DMS153 (cell line): ENCODE measurements at regions not wholly inside any gene's neighbourhood (a gene's known extent, or its start where the extent isn't known, plus 50 kb on each side); places are given as distances from the start of the nearest gene placed in this dataset.

Experiments used
- DNase-seq: peaks from one replicate; lab custom pipeline; 2025; lab: John Stamatoyannopoulos, UW

DNA sequence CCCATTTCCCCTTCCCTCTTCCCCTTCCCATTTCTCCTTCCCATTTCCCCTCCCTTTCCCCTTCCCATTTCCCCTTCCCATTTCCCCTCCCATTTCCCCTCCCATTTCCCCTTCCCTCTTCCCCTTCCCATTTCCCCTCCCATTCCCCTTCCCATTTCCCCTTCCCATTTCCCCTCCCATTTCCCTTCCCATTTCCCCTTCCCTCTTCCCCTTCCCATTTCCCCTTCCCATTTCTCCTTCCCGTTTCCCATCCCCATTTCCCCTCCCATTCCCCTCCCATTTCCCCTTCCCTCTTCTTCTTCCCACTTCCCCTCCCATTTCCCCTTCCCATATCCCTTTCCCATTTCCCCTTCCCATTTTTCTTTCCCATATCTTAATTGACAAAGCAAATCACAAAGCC, 109.0 kb downstream of the OLFM1 start:
- DNase-seq = no peak

DNA sequence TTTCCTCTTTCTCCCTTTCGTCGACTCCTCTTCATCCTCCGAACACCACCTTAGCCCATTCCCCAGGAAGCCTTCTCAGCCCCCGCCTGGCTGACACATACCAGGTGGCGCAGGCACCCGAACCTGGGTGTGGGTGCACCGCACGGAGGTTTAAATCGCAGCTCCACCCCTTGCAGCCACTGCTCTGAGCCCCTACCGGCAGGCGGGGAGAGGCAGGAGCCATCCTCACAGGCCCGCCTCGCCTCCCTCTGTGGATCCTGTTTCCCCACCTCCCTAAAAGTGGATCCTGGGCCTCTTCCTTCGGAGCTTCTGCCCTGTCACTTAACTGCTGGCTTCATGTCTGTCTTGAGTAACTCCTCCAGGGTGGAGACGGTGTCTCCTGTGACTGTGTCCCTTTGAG, 110.7 kb downstream of the OLFM1 start:
- no peak for DNase-seq

DNA sequence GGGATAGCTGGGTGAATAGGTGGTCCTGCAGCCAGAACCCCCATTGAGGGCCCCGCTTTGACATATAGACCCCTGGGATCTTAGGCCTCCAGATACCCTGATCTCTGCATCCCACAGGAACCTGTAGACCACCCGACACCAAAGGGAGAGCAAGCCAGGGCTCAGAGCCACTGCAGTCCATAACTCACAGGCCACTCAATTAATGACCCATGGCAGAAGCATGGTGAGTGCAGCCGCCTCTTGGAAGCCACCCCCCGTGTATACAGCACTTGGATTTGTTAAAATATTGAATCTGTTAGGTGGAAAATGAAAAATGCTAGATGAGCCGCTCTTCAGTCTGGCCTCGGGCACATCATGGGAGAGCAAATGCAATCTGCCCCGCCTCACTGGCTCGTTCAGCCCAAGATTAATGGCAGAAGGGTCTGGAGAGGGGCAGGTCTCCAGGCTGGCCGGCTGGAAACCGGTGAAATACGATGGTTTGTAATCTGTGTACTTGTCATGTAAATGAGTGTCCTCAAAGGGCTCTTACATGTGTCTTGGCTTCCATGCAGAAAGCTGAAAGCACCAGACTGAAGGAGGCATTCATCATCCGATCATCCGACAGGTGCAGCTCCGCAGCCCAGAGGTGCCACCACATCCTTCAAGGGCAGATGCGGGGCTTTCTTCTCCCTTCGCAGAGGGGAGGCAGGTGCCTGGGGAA, 111.3 kb downstream of the OLFM1 start:
- no peak for DNase-seq

DNA sequence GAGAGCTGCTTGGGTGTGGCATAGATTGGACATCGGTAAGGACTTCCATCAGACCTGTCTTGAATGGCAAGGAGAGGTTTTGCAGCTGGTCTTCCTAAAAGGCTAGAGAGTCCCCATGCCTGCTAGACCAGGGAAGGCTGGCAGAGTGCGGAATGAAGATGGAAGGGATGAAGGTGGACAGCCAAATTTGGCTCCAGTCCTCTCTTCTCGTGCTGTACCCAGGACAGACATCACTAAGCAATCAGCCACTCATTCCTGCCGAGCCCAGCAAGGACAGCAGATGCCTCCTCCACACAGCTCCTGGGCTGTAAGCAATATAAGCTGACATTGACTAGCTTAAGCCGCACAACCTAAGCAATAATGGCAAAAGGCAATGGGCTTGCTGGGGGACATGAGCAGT, 112.0 kb downstream of the OLFM1 start:
- DNase-seq = no peak

DNA sequence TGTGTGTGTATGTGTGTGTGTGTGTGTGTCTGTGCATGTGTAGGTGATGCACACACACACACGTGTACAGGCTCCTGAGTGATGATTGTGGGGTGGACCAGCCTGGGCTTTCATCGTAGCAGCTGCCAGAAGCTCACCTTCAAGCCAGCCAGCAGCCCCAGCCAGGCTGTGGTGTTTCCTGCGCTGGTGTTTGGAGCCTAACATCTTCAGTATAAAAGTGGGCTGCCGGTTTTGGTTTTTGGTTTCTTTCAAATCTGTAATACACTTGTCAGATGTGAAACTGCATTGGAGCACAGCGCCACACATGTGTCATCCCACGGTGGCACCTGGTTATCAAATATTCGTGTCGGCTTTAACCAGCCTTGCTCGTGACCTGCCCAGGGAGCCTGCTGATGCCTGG, 114.2 kb downstream of the OLFM1 start:
- DNase-seq = no peak

DNA sequence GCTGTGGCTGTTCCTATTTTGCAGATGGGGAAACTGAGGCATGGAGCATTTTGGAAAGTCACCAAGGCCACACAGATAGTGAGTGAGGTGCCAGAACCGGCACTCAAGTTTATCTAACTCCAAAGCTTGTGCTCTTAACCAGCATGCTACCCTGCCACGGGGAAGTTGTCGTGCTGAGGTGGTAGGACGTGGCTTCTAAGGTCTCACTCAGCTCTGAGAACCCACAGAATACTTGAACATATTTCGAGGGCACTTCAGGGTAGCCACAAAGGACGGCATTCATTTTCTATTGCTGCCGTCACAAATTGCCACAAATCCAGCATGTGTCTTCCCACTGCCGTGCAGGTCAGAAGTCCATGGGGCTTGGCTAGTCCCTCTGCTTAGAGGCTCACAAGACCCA, 116.7 kb downstream of the OLFM1 start:
- no peak for DNase-seq

DNA sequence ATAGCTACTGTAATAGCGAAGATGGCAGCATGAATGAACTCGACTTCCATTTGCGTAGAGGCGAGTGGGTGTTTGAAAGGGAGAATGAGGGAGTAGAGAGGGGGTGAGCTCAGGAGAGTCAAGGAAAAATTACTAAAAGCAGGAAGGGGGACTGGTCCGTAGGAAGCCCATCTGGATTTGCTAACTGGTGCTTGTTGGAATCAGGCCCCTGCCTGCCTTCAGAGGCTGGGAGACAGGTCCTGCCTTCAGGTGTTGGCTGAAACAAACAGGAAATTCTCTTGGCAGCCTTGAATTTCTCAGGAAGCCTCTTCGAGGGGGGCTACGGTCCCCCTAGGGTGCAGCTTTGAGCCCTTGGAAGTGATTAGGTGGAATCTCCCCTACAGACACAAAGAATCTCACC, 121.7 kb downstream of the OLFM1 start:
- DNase-seq = no peak

DNA sequence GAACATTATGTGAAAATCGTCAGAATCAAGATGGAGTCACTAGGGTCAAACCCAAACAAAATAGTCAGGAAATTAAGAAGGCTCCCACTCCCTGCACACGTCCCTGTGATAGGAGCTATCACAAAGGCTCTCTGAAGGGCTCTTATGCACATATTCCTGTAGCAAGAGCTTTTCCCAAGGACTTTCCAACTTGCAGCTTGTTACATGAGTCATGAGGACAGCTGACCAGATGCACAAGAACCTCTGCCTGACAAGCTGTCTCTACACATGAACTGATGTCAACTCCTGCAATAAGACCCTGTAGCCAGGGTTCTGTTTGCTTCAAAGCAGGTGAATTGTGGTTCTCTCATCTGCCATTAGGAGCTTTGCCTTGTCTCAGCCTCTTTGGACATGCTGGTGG, 122.4 kb downstream of the OLFM1 start:
- no peak for DNase-seq

DNA sequence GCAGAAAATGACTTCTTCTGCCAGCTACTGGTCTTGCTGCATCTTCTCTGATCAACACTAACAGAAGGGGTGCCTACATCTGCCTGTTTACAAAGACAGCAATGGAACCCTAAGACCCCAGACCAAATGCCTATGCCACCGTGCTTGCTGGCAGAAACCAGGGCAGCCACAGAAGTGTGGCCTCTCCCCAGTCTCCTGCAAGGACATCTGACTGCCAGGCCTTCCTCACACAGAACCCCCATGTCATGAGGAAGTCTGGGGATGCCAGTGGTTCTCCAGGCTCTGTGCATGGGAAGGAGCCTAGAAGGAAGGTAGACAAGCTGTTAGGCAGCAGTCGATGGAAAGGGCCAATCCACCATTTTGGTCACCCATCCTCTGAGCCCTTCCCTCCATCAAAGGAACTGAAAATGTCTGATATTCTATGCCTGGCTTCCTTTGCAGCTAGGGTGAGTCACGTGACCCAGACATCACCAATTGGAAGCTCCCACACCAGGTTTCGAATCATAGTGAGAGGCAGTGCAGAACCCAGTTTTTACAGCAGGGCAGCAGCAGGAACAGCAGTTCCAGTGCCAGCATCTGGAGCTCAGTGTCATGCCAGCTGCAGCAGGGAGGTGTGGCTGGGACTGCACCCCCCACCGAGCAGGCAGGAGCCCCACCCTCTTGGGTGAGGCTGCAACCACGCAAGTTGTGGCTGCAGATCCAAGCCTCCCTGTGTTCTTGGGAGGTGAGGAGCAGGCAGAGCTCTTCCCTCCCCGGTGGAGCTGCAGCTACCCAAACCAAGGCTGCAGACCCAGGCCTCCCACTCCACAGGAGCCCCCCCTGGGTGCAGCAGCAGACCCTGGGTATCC, 123.4 kb downstream of the OLFM1 start:
- no peak for DNase-seq

DNA sequence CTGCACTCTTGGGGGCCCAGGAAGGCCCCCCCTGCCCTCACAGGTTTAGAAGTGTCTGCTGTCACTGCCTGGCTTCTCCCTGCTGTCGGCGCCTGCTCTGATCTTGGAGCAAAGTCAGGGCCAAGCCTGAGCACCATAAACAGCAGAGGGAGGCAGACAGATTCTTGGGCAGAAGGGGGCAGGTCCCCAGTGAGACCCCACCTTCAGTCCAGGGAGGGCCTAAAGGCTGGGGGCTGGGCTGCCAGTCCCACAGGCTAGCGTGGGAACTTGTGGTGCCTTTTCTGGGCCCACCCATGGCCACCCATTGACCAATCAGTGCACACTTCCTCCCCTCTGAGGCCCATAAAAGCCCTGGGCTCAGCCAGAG, 124.0 kb downstream of the OLFM1 start:
- DNase-seq = no peak

DNA sequence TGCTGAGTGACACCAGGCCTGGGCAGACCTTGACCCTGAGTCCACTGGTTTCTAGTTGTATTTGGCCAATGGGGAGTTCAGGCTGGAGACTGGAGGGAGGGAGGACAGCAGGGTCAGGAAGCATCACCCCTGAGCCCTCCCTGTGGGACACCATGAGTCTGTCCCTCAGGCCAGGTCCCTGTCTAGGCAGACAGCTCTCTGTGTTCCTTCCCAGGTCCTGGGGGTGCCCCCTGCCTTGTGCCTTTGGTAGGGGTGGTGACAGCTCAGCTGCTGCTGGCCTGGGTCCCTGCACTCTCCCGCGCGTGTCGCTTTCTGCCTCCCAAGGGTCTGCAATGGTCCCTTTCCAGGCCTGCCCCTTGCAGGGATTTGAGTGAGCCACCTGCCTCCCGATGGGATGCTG, 125.5 kb downstream of the OLFM1 start:
- no peak for DNase-seq

DNA sequence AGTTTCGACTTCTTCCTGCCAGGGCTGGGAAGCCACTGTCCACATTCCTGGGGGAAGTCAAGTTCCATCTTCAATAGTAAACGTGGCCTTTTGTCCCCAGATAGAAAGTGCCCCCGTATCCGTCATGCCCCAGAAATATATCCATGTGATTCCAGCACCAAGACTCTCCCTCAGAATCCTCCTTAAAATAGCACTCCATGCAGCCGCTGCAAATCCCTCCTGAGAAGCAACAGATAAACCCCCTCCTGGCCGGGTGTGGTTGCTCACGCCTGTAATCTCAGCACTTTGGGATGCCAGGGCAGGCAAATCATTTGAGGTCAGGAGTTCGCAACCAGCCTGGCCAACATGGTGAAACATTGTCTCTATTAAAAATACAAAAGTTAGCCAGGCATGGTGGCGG, 126.1 kb downstream of the OLFM1 start:
- DNase-seq = no peak

DNA sequence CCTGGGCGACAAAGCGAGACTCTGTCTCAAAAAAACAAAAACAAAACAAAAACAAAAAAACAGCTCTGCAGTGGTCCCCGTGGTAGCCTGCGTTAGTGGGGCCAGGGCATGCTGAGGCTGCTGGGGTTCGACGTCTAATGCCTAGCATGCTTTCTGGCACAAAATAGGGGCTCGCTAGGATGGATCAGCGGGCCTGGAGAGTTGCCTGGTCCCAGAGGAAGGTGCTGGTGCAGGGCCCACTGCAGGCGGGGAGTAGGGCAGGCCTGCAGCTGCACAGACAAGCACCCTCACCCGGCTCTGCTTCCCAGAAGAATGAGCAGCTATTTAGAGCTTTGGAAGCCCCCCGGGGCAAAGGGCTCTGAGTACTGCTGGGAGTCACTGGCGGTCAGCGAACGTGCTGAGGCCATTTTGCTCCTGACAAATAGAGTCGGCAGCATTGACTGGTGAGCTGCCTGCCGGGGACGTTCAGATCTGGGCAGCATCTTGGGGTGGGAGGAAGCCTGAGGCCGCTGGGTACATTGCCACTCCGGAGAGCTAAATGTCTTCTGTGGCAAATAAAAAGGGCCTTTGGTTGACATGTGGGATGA, 126.7 kb downstream of the OLFM1 start:
- no peak for DNase-seq

DNA sequence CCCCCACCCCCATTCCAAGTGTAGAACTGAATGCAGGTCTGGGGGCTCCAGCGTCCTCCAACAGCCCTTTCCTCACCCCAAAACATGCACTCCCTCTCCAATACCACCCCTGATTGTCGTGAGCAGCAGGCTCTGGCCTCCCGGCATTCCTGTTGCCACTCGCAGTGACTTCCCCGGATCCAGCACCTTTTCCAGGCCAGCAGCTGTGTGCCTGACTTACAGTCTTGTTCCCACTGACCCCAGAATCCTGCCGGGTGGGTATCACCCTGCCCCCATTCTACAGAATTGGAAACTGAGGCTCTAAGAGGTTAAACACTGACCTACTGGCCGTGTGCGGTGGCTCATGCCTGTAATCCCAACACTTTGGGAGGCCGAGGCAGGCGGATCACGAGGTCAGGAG, 127.2 kb downstream of the OLFM1 start:
- no peak for DNase-seq

DNA sequence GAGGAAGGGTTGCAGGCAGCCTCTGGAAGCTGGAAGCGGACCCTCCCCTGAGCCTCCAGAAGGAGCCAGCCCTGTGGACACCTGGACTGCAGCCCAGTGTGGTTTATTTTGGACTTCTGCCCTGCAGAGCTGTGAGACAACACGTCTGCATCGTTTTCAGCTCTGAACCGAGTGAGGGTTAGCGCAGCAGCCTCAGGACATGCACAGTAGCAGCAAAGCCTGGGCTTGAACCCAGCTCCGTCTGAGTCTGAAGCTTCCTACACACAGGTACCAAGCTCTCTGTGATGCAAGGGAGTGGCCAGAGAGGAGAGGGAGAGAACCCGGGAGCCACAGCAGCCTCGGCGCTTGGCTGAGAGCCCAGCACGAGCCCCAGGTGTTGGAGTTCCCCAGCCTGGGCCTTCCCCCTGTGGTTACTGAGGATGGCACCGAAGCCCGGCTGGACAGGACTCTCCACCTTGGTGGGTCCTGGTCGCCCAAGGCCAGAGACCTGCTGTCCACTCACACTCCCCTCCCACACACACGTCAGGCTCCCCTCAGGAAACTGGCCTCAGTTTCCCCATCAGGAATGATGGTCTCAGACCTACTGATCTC, 128.2 kb downstream of the OLFM1 start:
- DNase-seq = no peak

DNA sequence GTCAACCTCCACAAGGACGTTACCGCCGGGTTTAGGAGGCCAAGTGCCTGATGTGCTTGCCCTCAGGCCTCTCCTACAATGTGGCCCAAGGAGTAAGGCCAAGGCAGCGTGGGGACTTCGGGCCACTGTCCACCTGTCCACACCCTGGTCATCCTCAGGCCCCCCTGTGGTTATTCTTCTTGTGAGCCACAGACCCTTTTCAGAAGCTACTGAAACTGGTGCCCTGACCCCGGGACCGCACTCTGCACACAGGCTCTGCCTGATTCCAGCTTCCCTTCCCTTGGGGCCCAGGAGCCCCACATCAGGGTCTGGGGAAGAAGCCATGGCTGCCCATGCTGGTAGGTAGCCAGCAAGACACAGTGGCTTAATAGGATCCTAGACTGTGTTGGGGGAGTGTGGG, 128.8 kb downstream of the OLFM1 start:
- no peak for DNase-seq

DNA sequence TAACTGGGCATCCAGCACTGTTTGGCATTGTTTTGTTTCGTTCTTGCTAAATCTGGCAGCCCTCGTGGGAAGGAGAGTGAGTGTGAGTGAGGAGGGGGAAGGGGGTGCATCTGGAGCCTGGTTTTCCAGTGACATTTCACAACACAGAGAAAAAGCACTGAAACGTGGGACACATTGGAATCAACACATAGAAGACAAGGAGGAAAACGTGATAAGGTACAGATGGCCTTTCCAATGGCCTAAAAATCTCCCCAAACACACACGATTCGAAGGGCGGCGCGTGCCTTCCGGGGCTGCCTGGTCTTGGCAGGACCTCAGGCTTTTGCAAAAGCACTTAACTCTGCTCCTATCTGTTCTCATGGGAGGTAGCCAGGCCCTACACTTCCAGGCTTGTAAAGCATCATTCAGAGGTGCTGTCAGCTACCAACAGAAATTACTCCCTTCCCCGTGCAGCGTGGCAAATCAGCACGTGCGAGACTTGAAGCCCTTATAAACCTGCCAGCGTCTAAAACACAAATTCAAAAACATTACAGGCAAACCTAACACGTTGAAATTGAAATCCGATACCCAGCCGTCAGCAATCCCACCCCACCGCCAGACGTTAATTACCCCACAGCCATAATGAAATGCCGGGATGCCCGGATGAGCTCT, 129.4 kb downstream of the OLFM1 start:
- DNase-seq = peak; percentile 21

DNA sequence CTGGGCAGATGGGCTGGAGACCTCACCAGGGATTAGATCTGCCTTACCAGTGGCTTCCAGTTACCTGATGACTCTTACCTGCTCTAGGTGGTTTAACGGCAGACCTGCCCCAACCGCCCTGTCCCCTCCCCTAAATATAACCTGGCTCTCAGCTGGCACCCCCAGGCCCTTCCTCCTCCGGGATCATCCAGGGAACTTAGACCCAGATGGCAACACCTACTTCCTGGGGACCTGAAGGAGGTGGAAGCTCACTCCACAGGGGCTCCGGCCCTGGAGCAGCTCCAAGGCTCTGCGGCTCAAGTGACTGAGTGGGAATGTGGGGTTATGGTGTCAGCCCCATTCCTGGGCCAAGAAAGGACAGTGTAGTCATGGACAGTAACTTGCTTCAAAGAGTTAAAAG, 130.4 kb downstream of the OLFM1 start:
- DNase-seq = no peak

DNA sequence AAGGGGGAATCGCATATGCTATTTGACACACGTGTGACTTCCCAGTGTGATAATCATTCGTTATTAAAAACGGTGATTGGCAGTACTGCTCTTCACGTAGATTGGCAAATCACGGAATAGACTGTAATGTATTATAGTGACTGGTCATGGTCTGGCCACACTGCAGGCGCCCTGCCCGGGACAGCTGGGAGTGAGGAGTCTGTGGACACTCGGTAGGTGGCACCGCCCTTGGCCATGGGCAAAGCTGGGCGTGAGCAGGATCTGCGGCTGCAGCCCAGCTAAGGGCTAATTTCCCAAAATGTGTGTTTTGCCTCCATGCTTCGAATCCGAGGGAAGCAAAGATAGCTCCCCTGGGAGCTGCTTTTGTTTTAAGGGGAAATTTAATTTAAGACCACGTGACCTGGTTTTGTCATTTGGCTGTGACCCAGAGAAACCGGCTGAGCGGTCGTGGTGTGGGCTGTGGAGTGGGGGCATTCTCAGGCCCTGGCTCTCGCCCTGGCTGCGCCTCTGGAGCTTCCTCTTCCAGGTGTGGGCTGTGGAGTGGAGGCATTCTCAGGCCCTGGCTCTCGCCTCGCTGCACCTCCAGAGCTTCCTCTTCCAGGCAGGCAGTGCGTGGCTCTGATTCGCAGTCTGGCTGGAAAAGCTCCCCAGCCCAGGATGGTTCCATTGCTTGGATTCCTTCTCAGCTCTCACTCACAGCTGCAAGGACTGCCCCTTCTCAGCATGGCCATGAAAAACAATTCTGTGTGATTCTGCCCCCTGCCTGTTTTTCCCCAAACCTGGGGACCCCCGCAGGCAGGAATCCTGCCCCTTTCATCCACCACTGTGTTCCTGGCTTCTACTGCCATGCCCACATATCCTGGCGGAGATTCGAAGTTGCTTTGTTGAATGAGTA, 131.1 kb downstream of the OLFM1 start:
- no peak for DNase-seq

DNA sequence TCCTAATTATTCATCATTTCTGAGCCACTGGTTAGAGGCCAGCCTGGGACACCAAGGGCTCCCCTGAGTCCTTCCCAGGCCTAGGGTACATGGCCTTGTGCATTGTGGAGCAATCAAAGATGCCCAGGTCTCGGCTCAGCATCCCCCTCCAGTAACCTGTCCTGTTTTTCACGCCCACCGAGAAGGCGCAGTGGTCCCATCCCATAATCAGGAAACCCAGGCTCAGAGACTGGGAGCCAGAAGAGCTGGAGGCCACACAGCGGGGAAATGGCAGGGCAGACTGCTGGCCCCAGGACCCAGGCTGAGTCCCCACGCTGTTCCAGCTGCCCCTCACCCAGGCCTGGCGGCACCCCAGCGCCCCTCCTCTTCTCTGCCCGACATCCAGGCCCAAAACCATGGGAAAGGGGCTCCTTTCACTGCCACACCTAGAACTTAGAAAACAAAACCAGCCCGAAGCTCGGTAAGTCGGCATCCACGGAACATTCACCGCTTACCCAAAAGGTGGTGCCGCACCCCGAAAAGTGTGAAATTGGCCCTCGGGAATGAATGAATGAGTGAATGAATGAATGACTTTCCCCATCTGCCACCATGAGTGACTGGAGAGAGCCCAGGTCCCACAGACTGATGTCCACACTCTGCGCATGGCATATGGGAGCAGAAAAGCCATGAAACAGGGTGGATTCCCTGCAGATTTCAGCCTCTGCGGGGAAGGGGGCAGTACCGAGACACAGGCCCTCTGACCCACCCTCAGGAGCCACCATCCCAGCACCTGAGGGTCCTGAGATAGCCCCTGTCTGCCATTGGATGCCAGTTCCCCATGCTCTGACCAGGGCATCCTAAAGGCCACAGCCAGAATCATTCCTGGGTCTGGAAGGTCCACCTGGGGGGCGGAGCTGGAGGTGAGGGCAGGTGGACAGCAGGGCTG, 132.5 kb downstream of the OLFM1 start:
- no peak for DNase-seq
